Right atrium auricular region (tissue), 2 donors: ENCODE measurements at regions not wholly inside any gene's neighbourhood (a gene's known extent, or its start where the extent isn't known, plus 50 kb on each side); places are given as distances from the start of the nearest gene placed in this dataset.
"Not testable (repeated sequence)": the region's sequence is repeated elsewhere in the genome, so short reads cannot be mapped to it uniquely, and the experiment has no call there.

Source experiments
- DNase-seq: peaks from one replicate; pipeline ENCODE4 v3.0.0-alpha.2; 2019; ENCODE audit warnings: low spot score
- H3K27ac ChIP-seq, 2 donors: fragments of 200-600 bp; sonication (generic); 1 replicate in 1 of 2; 2 replicates in 1 of 2; pipeline ENCODE4 v1.5.1; 2016 to 2019
- H3K27me3 ChIP-seq, 2 donors: fragments of 200-600 bp; sonication (generic); one replicate each; pipeline versions ENCODE4 v1.5.1 to v1.6.0; 2017 to 2019
- H3K36me3 ChIP-seq: fragments of 200-600 bp; sonication (generic); one replicate; pipeline ENCODE4 v1.5.1; 2016
- H3K4me1 ChIP-seq, 2 donors: fragments of 200-600 bp; sonication (generic); one replicate each; pipeline versions ENCODE4 v1.5.1 to v1.6.0; 2017 to 2019
- H3K4me3 ChIP-seq, 2 donors: fragments of 200-600 bp; sonication (generic); 1 replicate in 1 of 2; 2 replicates in 1 of 2; pipeline ENCODE4 v1.5.1; 2017 to 2019; ENCODE audit warnings: mild to moderate bottlenecking in 1 of 2, moderate library complexity in 1 of 2
- H3K9me3 ChIP-seq, 2 donors: fragments of 200-600 bp; sonication (generic); one replicate each; pipeline ENCODE4 v1.5.1; 2019
- TF ChIP-seq, protein P1 (sequence below), 2 donors: fragments of 200-600 bp; sonication (generic); IDR thresholded peaks; one replicate each; pipeline ENCODE4 v1.5.1; 2019; ENCODE audit warnings: antibody characterized with exemption in 2 of 2

DNA sequence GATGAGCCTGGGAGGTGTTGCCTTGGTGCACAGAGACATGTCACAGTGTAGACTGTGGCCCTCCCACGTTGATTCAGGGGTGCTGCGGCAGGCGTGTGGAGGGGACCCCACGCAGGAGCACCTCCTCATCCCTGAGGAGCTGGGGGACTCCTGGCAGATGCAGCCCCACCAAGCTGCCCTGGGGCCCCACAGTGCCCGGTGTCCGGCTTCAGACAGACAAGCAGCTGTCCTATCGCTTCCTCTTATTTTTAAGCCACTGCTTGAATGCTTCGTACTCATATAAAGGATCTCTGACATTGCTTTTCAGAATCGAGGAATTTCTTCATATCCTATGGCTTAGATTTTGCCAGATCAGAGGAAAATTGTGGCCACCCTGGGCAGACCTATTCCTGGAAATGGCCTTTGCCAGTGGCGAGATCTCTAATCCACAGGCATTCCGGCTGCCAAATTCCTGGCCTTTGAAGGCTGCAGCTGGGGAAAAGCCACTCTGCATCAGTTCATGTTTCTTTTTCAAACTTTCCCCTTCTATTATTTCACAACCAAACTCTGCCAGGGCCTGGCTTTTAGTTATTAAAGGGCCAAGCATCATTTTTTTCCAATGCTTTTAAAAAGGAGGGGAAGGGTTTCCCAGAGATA is 337.0 kb downstream of the THBS2 start:
- no peak for DNase-seq
- no peak overlapping the region for H3K27ac ChIP-seq
- TF ChIP-seq, protein P1, sequence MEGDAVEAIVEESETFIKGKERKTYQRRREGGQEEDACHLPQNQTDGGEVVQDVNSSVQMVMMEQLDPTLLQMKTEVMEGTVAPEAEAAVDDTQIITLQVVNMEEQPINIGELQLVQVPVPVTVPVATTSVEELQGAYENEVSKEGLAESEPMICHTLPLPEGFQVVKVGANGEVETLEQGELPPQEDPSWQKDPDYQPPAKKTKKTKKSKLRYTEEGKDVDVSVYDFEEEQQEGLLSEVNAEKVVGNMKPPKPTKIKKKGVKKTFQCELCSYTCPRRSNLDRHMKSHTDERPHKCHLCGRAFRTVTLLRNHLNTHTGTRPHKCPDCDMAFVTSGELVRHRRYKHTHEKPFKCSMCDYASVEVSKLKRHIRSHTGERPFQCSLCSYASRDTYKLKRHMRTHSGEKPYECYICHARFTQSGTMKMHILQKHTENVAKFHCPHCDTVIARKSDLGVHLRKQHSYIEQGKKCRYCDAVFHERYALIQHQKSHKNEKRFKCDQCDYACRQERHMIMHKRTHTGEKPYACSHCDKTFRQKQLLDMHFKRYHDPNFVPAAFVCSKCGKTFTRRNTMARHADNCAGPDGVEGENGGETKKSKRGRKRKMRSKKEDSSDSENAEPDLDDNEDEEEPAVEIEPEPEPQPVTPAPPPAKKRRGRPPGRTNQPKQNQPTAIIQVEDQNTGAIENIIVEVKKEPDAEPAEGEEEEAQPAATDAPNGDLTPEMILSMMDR (IDR thresholded peaks at IDR 0.05) = no peak

DNA sequence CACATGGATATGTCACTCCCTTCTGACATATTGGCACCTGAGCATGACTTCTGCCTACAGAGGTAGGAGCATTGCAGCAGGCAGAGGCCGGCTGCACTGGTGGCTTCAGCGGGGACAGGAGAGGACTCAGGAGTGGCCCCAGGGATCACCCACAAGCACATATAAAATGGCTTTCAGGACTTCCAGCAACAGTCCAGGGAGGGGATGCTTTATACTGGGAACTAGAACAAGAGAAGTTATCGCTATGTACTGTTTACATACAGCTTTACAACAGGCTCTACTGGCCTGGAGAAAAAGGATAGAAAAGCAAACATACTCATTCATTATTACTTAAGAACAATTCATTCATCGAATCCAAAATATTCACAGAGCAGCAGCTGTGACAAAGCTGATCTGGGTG is 337.8 kb downstream of the THBS2 start:
- Histone ChIP-seq H3K4me1 (peaks cover 0 to 8% of the 10 kb centered on the region in 2 donors), H3K4me3 (no peak overlapping the region), H3K27me3 (no peaks in the 10 kb centered on the region), H3K36me3 (no peaks in the 10 kb centered on the region), H3K27ac (no peak overlapping the region), H3K9me3 (no peaks in the 10 kb centered on the region)
- TF ChIP-seq, protein P1 (IDR thresholded peaks at IDR 0.05) = no peak
- no peak for DNase-seq

More for the DNA sequence above, 337.0 kb downstream of the THBS2 start:
- Histone ChIP-seq H3K36me3 (no peaks in the 10 kb centered on the region), H3K4me3 (no peak overlapping the region), H3K27me3 (no peaks in the 10 kb centered on the region), H3K4me1 (peaks cover 0 to 8% of the 10 kb centered on the region in 2 donors), H3K9me3 (no peaks in the 10 kb centered on the region)

DNA sequence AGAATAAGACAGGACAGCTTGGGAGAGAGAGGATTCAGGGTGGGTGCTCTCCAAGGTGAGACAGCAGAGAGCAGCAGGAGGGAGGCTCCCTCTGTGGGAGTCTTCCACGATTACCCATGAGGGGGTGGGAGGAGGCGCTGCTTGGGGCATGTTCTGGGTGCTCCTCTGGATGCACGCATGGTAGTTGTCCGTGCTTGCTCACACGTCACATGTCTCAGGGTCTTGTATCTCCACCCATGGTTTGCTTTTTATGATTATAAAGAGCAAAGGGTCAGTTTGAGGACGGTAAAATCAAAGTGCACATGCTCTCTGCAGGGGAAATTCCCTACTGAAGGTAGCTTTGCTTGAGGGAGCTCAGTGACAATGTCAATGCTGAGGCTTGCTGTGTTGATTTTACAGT is 338.4 kb downstream of the THBS2 start:
- Histone ChIP-seq H3K9me3 (no peaks in the 10 kb centered on the region), H3K27me3 (no peaks in the 10 kb centered on the region), H3K4me3 (no peak overlapping the region), H3K36me3 (no peaks in the 10 kb centered on the region), H3K4me1 (peaks cover 0 to 8% of the 10 kb centered on the region in 2 donors), H3K27ac (no peak overlapping the region)
- TF ChIP-seq, protein P1 (IDR thresholded peaks at IDR 0.05) = no peak
- no peak for DNase-seq

DNA sequence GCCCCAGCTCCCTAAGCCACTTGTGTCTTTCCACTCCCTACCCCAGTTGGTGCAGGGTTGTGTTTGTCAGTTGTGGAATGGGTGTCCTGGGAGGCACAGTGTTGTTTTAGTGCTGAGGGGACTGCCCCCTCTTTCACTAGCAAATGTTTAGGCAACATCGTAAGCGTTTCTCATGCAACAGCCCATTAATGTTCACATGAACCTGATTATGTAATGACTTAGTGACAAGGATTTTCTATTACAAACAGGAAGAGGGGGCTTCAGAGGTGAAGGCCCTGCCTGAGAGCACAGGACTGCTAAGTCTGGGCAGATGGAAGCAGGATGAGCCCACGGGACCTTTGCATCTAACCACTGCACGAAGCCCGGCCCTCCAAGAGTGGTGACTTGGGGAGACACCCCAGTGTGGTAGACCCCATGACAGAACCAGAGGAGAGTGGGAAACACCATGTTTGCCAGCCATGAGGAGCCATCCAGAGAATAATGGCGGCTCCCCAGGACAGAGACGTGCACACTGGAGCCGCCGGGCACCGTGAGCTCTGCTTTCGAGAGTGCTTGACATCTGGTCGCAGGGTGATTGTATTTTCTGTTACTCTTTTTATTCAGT is 339.7 kb downstream of the THBS2 start:
- TF ChIP-seq, protein P1 (IDR thresholded peaks at IDR 0.05) = no peak
- Histone ChIP-seq H3K4me1 (peaks cover 0 to 8% of the 10 kb centered on the region in 2 donors), H3K4me3 (no peak overlapping the region), H3K27ac (no peak overlapping the region), H3K36me3 (no peaks in the 10 kb centered on the region), H3K9me3 (no peaks in the 10 kb centered on the region), H3K27me3 (no peaks in the 10 kb centered on the region)
- no peak for DNase-seq

DNA sequence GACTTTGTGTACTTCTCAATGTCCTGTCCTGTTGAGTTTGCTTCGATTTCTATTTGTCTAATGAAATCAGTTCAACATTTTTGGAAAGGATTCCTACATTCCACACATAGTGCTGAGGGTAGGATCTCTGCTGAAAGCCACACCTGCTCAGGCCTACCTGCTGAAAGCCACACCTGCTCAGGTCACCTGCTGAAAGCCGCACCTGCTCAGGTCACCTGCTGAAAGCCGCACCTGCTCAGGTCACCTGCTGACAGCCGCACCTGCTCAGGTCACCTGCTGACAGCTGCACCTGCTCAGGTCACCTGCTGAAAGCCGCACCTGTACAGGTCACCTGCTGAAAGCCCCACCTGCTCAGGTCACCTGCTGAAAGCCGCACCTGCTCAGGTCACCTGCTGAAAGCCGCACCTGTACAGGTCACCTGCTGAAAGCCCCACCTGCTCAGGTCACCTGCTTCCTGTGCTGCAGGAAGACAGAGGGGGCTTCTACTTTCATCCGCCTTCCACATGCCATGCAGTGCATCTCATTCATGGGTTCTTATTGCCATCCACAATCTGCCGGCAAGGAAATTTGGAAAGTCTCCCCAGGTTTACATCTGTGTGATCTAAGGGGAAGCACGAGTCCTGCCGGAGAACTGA is 340.3 kb downstream of the THBS2 start:
- not testable (repeated sequence) for H3K36me3 ChIP-seq, H3K4me1 ChIP-seq, DNase-seq, H3K27ac ChIP-seq, H3K4me3 ChIP-seq, H3K9me3 ChIP-seq, H3K27me3 ChIP-seq

DNA sequence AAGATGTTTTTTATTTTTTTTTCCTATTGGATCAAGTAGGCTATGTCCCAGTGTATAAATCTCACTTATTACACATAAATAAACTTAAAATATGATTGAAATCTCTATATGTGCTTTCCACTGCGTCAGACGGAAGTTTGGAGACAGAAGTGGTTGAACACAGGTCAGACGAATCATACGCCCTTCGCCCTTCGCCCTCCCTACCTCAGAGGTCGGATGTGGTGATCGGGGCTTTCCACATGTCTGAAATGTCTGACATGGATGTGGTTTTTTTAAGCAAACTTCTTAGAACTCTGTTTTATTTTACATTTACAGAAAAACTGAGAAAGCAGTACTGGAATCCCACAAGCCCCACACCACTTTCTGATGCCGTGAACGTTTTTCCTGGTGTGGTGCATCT is 344.4 kb downstream of the THBS2 start:
- no peak overlapping the region for H3K4me3 ChIP-seq
- DNase-seq = no peak
- H3K36me3 ChIP-seq = no peaks in the 10 kb centered on the region
- no peaks in the 10 kb centered on the region for H3K4me1 ChIP-seq
- no peaks in the 10 kb centered on the region for H3K9me3 ChIP-seq
- H3K27ac ChIP-seq = no peak overlapping the region
- TF ChIP-seq, protein P1 (IDR thresholded peaks at IDR 0.05) = no peak
- H3K27me3 ChIP-seq = no peaks in the 10 kb centered on the region
